ENCODE measurements at regions not wholly inside any gene's neighbourhood (a gene's known extent, or its start where the extent isn't known, plus 50 kb on each side); places are given as distances from the start of the nearest gene placed in this dataset.

GRCh38 chr6:767755-768512 lies 75.0 kb upstream of the EXOC2 start:
- Histone ChIP-seq H3K27ac (no peak overlapping the region), H3K4me1 (peaks cover 0 to 7% (median 0%) of the 10 kb centered on the region in 3 donors), H3K27me3 (no peaks in the 10 kb centered on the region), H3K36me3 (no peaks in the 10 kb centered on the region), H3K9me3 (no peaks in the 10 kb centered on the region), H3K4me3 (no peak overlapping the region)
- ATAC-seq, result no peak
- WGBS, 2 donors (ENCODE audit: low coverage in 1 of 2), result 45 to 65% methylated on average over 4 of the region's 4 CpGs
- TF ChIP-seq POLR2A (IDR thresholded peaks at IDR 0.05), result no peak
- TF ChIP-seq EP300 (IDR thresholded peaks at IDR 0.05), result no peak
- no peak for TF ChIP-seq CTCF (IDR thresholded peaks at IDR 0.05)
- no peak for TF ChIP-seq POLR2AphosphoS5 (IDR thresholded peaks at IDR 0.05)

- no peaks in the 10 kb centered on the region for H3K27me3 ChIP-seq
These were observed 73.7 kb upstream of the EXOC2 start for GRCh38 chr6:766625-767024.

GRCh38 chr6:761997-762396 lies 69.1 kb upstream of the EXOC2 start:
- Histone ChIP-seq H3K27ac (no peak overlapping the region), H3K9me3 (no peaks in the 10 kb centered on the region), H3K4me1 (no peaks in the 10 kb centered on the region), H3K4me3 (no peak overlapping the region), H3K27me3 (no peaks in the 10 kb centered on the region), H3K36me3 (no peaks in the 10 kb centered on the region)
- no peak for ATAC-seq
- 66 to 80% methylated on average over 13 of the region's 13 CpGs for WGBS, 2 donors (ENCODE audit: low coverage in 1 of 2)
- TF ChIP-seq POLR2AphosphoS5 (IDR thresholded peaks at IDR 0.05), result no peak
- TF ChIP-seq EP300 (IDR thresholded peaks at IDR 0.05), result no peak
- no peak for TF ChIP-seq POLR2A (IDR thresholded peaks at IDR 0.05)
- no peak for TF ChIP-seq CTCF (IDR thresholded peaks at IDR 0.05)

More at GRCh38 chr6:766625-767024, 73.7 kb upstream of the EXOC2 start:
- TF ChIP-seq POLR2A (IDR thresholded peaks at IDR 0.05) (no peak), EP300 (IDR thresholded peaks at IDR 0.05) (no peak), POLR2AphosphoS5 (IDR thresholded peaks at IDR 0.05) (no peak), CTCF (IDR thresholded peaks at IDR 0.05) (no peak)
- 69% methylated on average over 5 of the region's 5 CpGs for WGBS, 2 donors (ENCODE audit: low coverage in 1 of 2)
- no peak overlapping the region for H3K4me3 ChIP-seq
- H3K27ac ChIP-seq, result no peak overlapping the region
- H3K9me3 ChIP-seq, result no peaks in the 10 kb centered on the region
- peaks cover 0 to 7% (median 0%) of the 10 kb centered on the region in 3 donors for H3K4me1 ChIP-seq
- no peak for ATAC-seq
- H3K36me3 ChIP-seq, result no peaks in the 10 kb centered on the region

GRCh38 chr6:760982-761955 lies 68.3 kb upstream of the EXOC2 start:
- H3K4me1 ChIP-seq, result no peaks in the 10 kb centered on the region
- H3K4me3 ChIP-seq, result no peak overlapping the region
- ATAC-seq, result no peak
- TF ChIP-seq POLR2A (IDR thresholded peaks at IDR 0.05) (no peak), CTCF (IDR thresholded peaks at IDR 0.05) (no peak), EP300 (IDR thresholded peaks at IDR 0.05) (no peak), POLR2AphosphoS5 (IDR thresholded peaks at IDR 0.05) (no peak)
- 75 to 100% methylated on average over 5 to 13 of the region's 48 CpGs for WGBS, 2 donors (ENCODE audit: low coverage in 1 of 2)
- no peaks in the 10 kb centered on the region for H3K27me3 ChIP-seq
- H3K9me3 ChIP-seq, result no peaks in the 10 kb centered on the region
- H3K27ac ChIP-seq, result no peak overlapping the region
- H3K36me3 ChIP-seq, result no peaks in the 10 kb centered on the region
